Peyer's patch (tissue), 4 donors: ENCODE measurements at regions not wholly inside any gene's neighbourhood (a gene's known extent, or its start where the extent isn't known, plus 50 kb on each side); places are given as distances from the start of the nearest gene placed in this dataset.

ENCODE experiments used
- CTCF ChIP-seq, 6 experiments: fragments of 450-650 bp in 4 of 6; fragments of 200-600 bp in 2 of 6; sonication (generic) in 1 of 6; IDR thresholded peaks; one replicate each; pipeline ENCODE4 v1.5.1; 2017 to 2019; ENCODE audit warnings: antibody characterized with exemption in 6 of 6, mild to moderate bottlenecking in 3 of 6, moderate library complexity in 1 of 6
- POLR2A ChIP-seq, 2 donors: fragments of 450-650 bp; IDR thresholded peaks; one replicate each; pipeline ENCODE4 v1.5.1; 2017; ENCODE audit warnings: antibody characterized with exemption in 2 of 2, mild to moderate bottlenecking in 2 of 2, moderate library complexity in 2 of 2

DNA sequence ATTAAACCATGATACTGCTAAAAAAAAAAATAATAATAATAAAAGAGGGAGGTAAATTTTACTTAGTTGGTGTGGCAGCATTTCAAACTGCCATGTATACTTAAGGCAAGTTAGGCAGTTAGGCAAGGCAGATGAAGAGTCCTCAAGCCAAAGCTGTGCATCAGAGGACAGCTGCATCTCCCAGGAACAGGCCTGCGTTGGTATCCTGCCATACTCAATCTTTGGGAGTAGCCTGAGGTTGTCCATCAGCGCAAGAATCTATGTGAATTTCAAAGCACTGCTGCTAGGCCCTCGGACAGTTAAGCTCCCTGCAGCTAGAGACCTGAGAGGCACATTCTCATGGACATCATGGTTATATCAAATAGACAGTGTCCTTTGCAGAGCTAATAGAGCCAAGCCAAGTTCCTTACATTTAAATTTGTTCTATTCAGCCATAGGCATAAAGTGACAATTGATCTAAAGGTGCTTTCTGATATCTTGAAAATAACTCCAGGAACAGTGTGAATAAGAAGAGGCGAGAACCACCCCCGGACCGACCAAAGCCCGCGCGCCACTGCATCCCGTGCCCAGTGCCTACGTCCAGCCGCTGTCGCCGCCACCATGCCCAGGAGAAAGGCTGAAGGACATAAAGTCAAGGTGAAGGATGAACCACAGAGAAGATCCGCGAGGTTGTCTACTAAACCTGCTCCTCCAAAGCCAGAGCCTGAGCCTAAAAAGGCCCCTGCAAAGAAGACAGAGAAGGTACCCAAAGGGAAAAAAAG is 310.6 kb downstream of the SEMA3D start:
- TF ChIP-seq POLR2A (IDR thresholded peaks at IDR 0.05) (no peak), CTCF (IDR thresholded peaks at IDR 0.05) (no peak)
